ENCODE measurements at regions not wholly inside any gene's neighbourhood (a gene's known extent, or its start where the extent isn't known, plus 50 kb on each side); places are given as distances from the start of the nearest gene placed in this dataset.

GRCh38 chr21:38597421-38597820 is 99.1 kb upstream of the ERG start:
- no peaks in the 10 kb centered on the region for H4K20me1 ChIP-seq (replicated peaks; ENCODE audit: control insufficient read depth, extremely low read depth, insufficient read depth, low read length)
- H3K27ac ChIP-seq (ENCODE audit: insufficient read depth, low read depth, low read length) = no peak overlapping the region
- H3K79me2 ChIP-seq (ENCODE audit: control insufficient read depth, insufficient read depth, low read length) = no peaks in the 10 kb centered on the region
- CTCF ChIA-PET = no interaction called here
- no peaks in the 10 kb centered on the region for H3K9me1 ChIP-seq (replicated peaks; ENCODE audit: control insufficient read depth, extremely low read depth, insufficient read depth, low read length)
- POLR2A ChIA-PET = no interaction called here
- TF ChIP-seq JUN (IDR thresholded peaks at IDR 0.05; ENCODE audit: borderline replicate concordance, insufficient read depth, insufficient read length, low read depth) (peak; percentile 10), EZH2 (IDR thresholded peaks at IDR 0.05; ENCODE audit: borderline replicate concordance, low read depth, low read length, severe bottlenecking) (no peak), FOS (IDR thresholded peaks at IDR 0.05; ENCODE audit: borderline replicate concordance, insufficient read depth, low read length) (no peak), POLR2A (IDR thresholded peaks at IDR 0.05; ENCODE audit: low read depth, low read length) (no peak)
- no peak overlapping the region for H3K9ac ChIP-seq (replicated peaks; ENCODE audit: extremely low read depth, insufficient read depth, low read length)
- no peak overlapping the region for H3K4me2 ChIP-seq (ENCODE audit: insufficient read depth, low read length)
- no peaks in the 10 kb centered on the region for H3K4me1 ChIP-seq (ENCODE audit: control insufficient read depth, extremely low read depth, insufficient read depth, low read length)
- H2AFZ ChIP-seq (ENCODE audit: low read depth, low read length) = no peak overlapping the region
- peaks cover 3 to 16% of the 10 kb centered on the region in 2 experiments for H3K27me3 ChIP-seq (ENCODE audit: control insufficient read depth in 2 of 2, insufficient read depth in 2 of 2, low read length in 2 of 2)
- no peaks in the 10 kb centered on the region for H3K9me3 ChIP-seq (replicated peaks; ENCODE audit: control insufficient read depth, insufficient read depth, low read length)
- dilution Hi-C loops (cut with MboI; ENCODE audit: extremely low pct_ligation_motif_present, low sequenced_read_pairs) = no loop called here
- H3K36me3 ChIP-seq (ENCODE audit: control insufficient read depth in 2 of 2, extremely low read depth in 1 of 2, insufficient read depth in 2 of 2, low read length in 2 of 2) = no peaks in the 10 kb centered on the region
- FAIRE-seq = no peak
- BruUV-seq (replicated peaks) = no TSS peak
- intact Hi-C loops (cut with micrococcal nuclease) = no loop called here
- no peak for DNase-seq (ENCODE audit: low read depth, low spot score)
- H3K4me3 ChIP-seq (replicated peaks in 1 of 3; ENCODE audit: insufficient read depth in 1 of 3, low read depth in 1 of 3, low read length in 3 of 3) = no peak overlapping the region

GRCh38 chr21:38598413-38598812 is 100.1 kb upstream of the ERG start:
- POLR2A ChIA-PET = no interaction called here
- dilution Hi-C loops (cut with MboI; ENCODE audit: extremely low pct_ligation_motif_present, low sequenced_read_pairs) = no loop called here
- H3K4me1 ChIP-seq (ENCODE audit: control insufficient read depth, extremely low read depth, insufficient read depth, low read length) = no peaks in the 10 kb centered on the region

More at GRCh38 chr21:38598413-38598812, 100.1 kb upstream of the ERG start:
- BruUV-seq (replicated peaks) = no TSS peak
- H3K9me3 ChIP-seq (replicated peaks; ENCODE audit: control insufficient read depth, insufficient read depth, low read length) = no peaks in the 10 kb centered on the region
- TF ChIP-seq POLR2A (IDR thresholded peaks at IDR 0.05; ENCODE audit: low read depth, low read length) = no peak
- no peak for TF ChIP-seq FOS (IDR thresholded peaks at IDR 0.05; ENCODE audit: borderline replicate concordance, insufficient read depth, low read length)
- TF ChIP-seq JUN (IDR thresholded peaks at IDR 0.05; ENCODE audit: borderline replicate concordance, insufficient read depth, insufficient read length, low read depth) = no peak
- no peak for TF ChIP-seq POLR2AphosphoS5 (IDR thresholded peaks at IDR 0.05; ENCODE audit: insufficient read depth, low read depth, low read length)
- no peak for TF ChIP-seq CTCF (IDR thresholded peaks at IDR 0.05; ENCODE audit: extremely low read depth in 1 of 2, insufficient read depth in 1 of 2, low read depth in 1 of 2, low read length in 2 of 2)
- TF ChIP-seq MAX (IDR thresholded peaks at IDR 0.05; ENCODE audit: insufficient read depth, insufficient read length) = no peak
- no peak for TF ChIP-seq GATA2 (IDR thresholded peaks at IDR 0.05; ENCODE audit: insufficient read depth, insufficient read length, low read depth, low read length)
- TF ChIP-seq MYC (IDR thresholded peaks at IDR 0.05; ENCODE audit: low read depth, low read length) = no peak
- TF ChIP-seq EZH2 (IDR thresholded peaks at IDR 0.05; ENCODE audit: borderline replicate concordance, low read depth, low read length, severe bottlenecking) = no peak
- no peaks in the 10 kb centered on the region for H3K9me1 ChIP-seq (replicated peaks; ENCODE audit: control insufficient read depth, extremely low read depth, insufficient read depth, low read length)
- intact Hi-C loops (cut with micrococcal nuclease) = no loop called here
- H2AFZ ChIP-seq (ENCODE audit: low read depth, low read length) = no peak overlapping the region
- FAIRE-seq (no peak), DNase-seq (ENCODE audit: low read depth, low spot score) (no peak)
- no peaks in the 10 kb centered on the region for H3K79me2 ChIP-seq (ENCODE audit: control insufficient read depth, insufficient read depth, low read length)
- CTCF ChIA-PET = interaction anchor here (1.8 kb wide), 1 partner anchor 540 kb away, joined by 4 read pairs; no protein-coding TSS in a partner anchor
- no peaks in the 10 kb centered on the region for H3K36me3 ChIP-seq (ENCODE audit: control insufficient read depth in 2 of 2, extremely low read depth in 1 of 2, insufficient read depth in 2 of 2, low read length in 2 of 2)
- no peak overlapping the region for H3K4me2 ChIP-seq (ENCODE audit: insufficient read depth, low read length)
- H3K27me3 ChIP-seq (ENCODE audit: control insufficient read depth in 2 of 2, insufficient read depth in 2 of 2, low read length in 2 of 2) = peaks cover 8 to 11% of the 10 kb centered on the region in 2 experiments
- no peak overlapping the region for H3K4me3 ChIP-seq (replicated peaks in 1 of 3; ENCODE audit: insufficient read depth in 1 of 3, low read depth in 1 of 3, low read length in 3 of 3)
- H3K9ac ChIP-seq (replicated peaks; ENCODE audit: extremely low read depth, insufficient read depth, low read length) = no peak overlapping the region
- H4K20me1 ChIP-seq (replicated peaks; ENCODE audit: control insufficient read depth, extremely low read depth, insufficient read depth, low read length) = no peaks in the 10 kb centered on the region
- H3K27ac ChIP-seq (ENCODE audit: insufficient read depth, low read depth, low read length) = no peak overlapping the region

All from endothelial cell of umbilical vein (primary cell).